HFF-Myc (cell line): ENCODE measurements at regions not wholly inside any gene's neighbourhood (a gene's known extent, or its start where the extent isn't known, plus 50 kb on each side); places are given as distances from the start of the nearest gene placed in this dataset.

Experiments
- DNase-seq: peaks from one replicate; pipeline ENCODE4 v3.0.0-alpha.2; 2011; ENCODE audit warnings: low read depth; ENCODE audit errors: extremely low read depth
- H3K4me3 ChIP-seq: replicated peaks from 2 replicates; pipeline ENCODE4 v1.5.1; 2011; ENCODE audit warnings: low read depth, mild to moderate bottlenecking, control low read depth, low read length
- CTCF ChIP-seq: IDR thresholded peaks from 2 replicates; pipeline ENCODE4 v1.5.1; 2012; ENCODE audit warnings: mild to moderate bottlenecking, low read depth, low read length, control low read depth; ENCODE audit errors: missing control alignments

GRCh38 chr9:31255211-31255610 is 1129.2 kb upstream of the ACO1 start:
- DNase-seq: no peak
- TF ChIP-seq CTCF: no peak
- no peak overlapping the region for H3K4me3 ChIP-seq

DNA sequence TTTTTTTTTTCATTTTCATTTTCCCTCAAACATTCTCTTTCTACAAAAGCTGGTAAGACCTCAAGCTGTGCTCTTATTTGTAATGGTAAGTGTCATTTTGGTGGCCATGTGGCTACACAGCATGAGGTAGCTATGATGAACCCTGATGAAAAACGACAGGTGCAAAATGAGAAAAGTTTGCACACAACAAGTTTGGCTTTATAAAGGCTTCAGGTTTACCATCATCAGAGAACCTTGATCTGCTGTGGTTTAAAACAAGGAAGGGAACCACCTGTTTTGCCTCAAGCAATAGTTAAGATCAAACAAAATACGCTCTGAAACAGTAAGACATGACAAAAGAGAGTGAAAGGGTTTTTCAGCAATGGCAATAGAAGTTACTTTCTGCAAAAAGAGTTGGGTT is 1124.6 kb upstream of the ACO1 start:
- no peak for TF ChIP-seq CTCF
- DNase-seq: no peak
- H3K4me3 ChIP-seq: no peak overlapping the region

GRCh38 chr9:31272456-31273295 is 1111.8 kb upstream of the ACO1 start:
- no peak overlapping the region for H3K4me3 ChIP-seq
- DNase-seq: no peak
- TF ChIP-seq CTCF: no peak

DNA sequence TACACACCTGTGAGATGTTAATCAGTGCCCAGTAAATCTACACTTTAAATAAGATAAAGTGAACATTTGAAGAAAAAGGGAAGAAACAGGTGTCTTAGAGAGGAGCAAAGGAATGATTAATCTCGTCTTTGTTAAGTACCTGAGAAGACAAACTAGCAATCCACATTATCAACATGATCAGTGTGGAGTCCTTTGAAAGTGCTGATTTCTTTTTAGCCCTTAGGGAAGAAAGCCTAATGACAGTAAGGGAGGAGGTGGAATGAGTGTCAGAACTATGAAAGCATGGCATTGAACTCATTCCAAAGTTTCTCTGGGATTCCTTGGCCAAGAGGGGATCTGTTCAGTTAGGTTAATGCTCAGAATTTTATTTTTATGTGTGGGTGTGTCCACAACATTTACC is 1109.0 kb upstream of the ACO1 start:
- TF ChIP-seq CTCF: no peak
- DNase-seq: no peak
- H3K4me3 ChIP-seq: no peak overlapping the region

DNA sequence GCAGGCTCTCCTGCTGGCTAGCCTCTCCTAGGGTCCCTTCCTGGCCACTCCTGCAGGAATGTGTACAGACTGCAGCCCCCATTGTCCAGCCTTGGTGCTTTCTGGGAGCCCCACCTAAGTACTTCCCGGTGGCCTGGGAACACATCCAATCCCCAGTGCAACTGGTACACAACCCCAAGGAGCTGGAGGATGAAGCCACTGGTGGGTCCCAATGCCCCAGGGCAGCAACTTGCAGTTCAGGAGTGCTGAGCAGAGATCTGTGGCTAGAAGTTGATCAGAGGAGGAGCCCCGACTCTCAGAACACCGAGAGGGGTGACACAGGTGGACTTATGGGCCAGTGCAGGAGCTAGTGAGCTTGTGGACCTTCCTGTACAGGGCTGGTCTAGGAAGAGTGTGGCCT is 1093.7 kb upstream of the ACO1 start:
- DNase-seq: no peak
- no peak overlapping the region for H3K4me3 ChIP-seq
- TF ChIP-seq CTCF: no peak

DNA sequence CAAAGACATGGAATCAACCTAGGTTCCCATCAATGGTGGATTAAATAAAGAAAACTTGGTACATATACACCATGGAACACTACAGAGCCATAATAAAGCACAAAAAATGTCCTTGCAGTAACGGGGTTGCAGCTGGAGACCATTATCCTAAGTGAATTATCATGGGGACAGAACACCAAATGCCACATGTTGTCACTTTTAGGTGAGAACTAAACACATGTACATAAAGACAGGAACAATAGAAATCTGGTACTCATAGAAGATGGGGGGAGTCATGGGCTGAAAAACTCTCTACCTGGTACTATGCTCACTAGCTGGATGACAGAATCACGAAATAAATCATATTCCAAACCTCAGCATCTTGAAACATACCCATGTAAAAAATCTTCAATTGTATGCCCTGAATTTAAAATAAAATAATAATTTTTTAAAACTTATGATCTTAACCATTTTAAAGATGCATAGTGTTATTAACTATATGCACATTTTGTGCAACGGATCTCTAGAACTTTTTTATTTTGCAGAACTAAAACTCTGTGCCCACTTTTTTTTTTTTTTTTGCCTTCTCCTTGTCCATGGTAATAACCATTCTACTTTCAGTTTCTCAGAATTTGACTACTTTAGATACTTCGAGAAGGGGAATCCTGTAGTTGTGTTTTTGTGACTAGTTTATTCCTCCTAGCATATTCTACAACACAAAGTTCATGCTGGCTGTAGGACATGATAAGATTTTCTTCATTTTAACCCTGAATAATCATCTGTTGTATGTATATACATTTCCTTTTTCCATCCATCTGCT is 1081.6 kb upstream of the ACO1 start:
- no peak overlapping the region for H3K4me3 ChIP-seq
- TF ChIP-seq CTCF: no peak
- no peak for DNase-seq
